ENCODE measurements at regions not wholly inside any gene's neighbourhood (a gene's known extent, or its start where the extent isn't known, plus 50 kb on each side); places are given as distances from the start of the nearest gene placed in this dataset.

DNA sequence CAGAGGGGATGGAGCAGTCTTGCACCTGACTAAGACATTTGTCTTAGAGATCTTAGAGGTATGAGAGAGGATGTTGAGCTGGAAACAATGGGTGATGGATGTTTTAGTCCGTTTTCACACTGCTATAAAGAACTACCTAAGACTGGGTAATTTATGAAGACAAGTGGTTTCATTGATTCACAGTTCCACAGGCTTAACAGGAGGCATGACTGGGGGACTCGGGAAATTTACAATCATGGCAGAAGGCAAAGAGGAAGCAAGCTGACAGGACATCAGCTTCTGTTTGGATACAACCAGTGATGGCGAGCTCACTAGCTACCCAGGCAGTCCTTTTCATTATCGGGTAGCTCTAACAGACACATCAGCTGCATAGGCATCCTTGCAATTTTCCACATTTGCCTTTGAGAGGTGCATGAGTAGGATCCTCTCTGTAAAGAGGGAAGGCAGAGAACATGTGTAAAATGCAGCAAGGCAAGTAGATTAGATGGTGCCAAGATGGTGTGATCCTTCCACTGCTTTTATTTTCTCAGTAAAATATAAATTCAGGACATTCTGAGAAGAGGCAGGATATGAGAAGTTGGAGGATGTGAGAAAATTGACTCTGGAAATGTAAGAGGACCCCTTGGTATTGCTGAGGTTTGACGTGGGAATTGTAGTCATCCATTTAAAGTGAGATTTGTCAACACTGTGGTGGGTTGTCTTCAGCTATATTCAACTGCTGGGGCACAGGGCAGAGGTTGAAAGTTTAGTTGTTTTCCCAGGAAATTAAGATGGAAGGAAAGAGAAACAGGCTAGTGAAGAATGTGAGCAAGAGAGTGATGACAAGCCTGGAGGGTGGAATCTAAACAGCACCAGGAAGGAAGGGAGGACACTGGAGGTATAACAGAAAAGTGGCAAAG lies 1140.0 kb upstream of the AUTS2 start:
- DNase-seq (ENCODE audit: low spot score) = no peak
- WGBS = 68% methylated on average over 5 of the region's 5 CpGs

More for the DNA sequence above, 1140.0 kb upstream of the AUTS2 start:
- Histone ChIP-seq H3K4me3 (ENCODE audit: low read depth in 1 of 3, low read length in 3 of 3) (no peak overlapping the region), H3K36me3 (ENCODE audit: control insufficient read depth in 4 of 4, insufficient read depth in 3 of 4, low read depth in 1 of 4, low read length in 3 of 4) (no peaks in the 10 kb centered on the region), H3K9ac (ENCODE audit: low read depth in 1 of 2, low read length in 2 of 2) (no peak overlapping the region), H3K4me1 (ENCODE audit: control insufficient read depth in 4 of 4, insufficient read depth in 4 of 4, low read length in 3 of 4) (no peaks in the 10 kb centered on the region), H3K27ac (ENCODE audit: low read depth in 1 of 2, low read length in 2 of 2) (no peak overlapping the region), H3K27me3 (ENCODE audit: control insufficient read depth in 4 of 4, insufficient read depth in 4 of 4, low read length in 3 of 4) (peaks cover 0 to 2% (median 0%) of the 10 kb centered on the region in 4 donors), H3K9me3 (ENCODE audit: control insufficient read depth in 4 of 4, low read length in 3 of 4) (peaks cover 0 to 2% (median 0%) of the 10 kb centered on the region in 4 donors)
- TF ChIP-seq HNF4A (conservative IDR thresholded peaks at IDR 0.05) (no peak), CTCF (IDR thresholded peaks at IDR 0.05; ENCODE audit: low read depth, low read length, missing input control) (no peak), MAX (IDR thresholded peaks at IDR 0.05) (no peak), ATF3 (IDR thresholded peaks at IDR 0.05) (no peak), REST (IDR thresholded peaks at IDR 0.05) (no peak), ZBTB33 (IDR thresholded peaks at IDR 0.05) (no peak), JUND (IDR thresholded peaks at IDR 0.05) (no peak)
